GM19397 (cell line): ENCODE measurements at regions not wholly inside any gene's neighbourhood (a gene's known extent, or its start where the extent isn't known, plus 50 kb on each side); places are given as distances from the start of the nearest gene placed in this dataset.

Source experiments
- ATAC-seq: cut with Tn5 transposase; IDR thresholded peaks from one replicate; pipeline ENCODE4 v1.9.1; 2021; ENCODE audit warnings: mild to moderate bottlenecking, moderate library complexity; ENCODE audit not compliant: unreplicated experiment

- ATAC-seq = no peak
Observed at GRCh38 chr18:44518091-44518615, 162.5 kb upstream of the SETBP1 start.

- ATAC-seq = no peak
Observed at GRCh38 chr18:44518666-44519065, 162.0 kb upstream of the SETBP1 start.

GRCh38 chr18:44520981-44521667, 159.6 kb upstream of the SETBP1 start:
- no peak for ATAC-seq

- ATAC-seq = no peak
Observed at GRCh38 chr18:44521668-44522022, 159.0 kb upstream of the SETBP1 start.

- no peak for ATAC-seq
Observed at GRCh38 chr18:44526705-44527415, 153.8 kb upstream of the SETBP1 start.

- no peak for ATAC-seq
Observed at GRCh38 chr18:44533071-44533470, 147.6 kb upstream of the SETBP1 start.

- ATAC-seq = no peak
Observed at GRCh38 chr18:44536046-44536445, 144.6 kb upstream of the SETBP1 start.

GRCh38 chr18:44536619-44537018, 144.1 kb upstream of the SETBP1 start:
- no peak for ATAC-seq

GRCh38 chr18:44537526-44537925, 143.2 kb upstream of the SETBP1 start:
- ATAC-seq = no peak

- no peak for ATAC-seq
Observed at GRCh38 chr18:44539926-44540325, 140.8 kb upstream of the SETBP1 start.

- ATAC-seq = no peak
Observed at GRCh38 chr18:44541159-44541558, 139.5 kb upstream of the SETBP1 start.

- ATAC-seq = no peak
Observed at GRCh38 chr18:44541781-44542180, 138.9 kb upstream of the SETBP1 start.

- no peak for ATAC-seq
Observed at GRCh38 chr18:44543387-44543786, 137.3 kb upstream of the SETBP1 start.

- no peak for ATAC-seq
Observed at GRCh38 chr18:44545359-44545985, 135.2 kb upstream of the SETBP1 start.

GRCh38 chr18:44546954-44547353, 133.7 kb upstream of the SETBP1 start:
- ATAC-seq = no peak

GRCh38 chr18:44548291-44549221, 132.1 kb upstream of the SETBP1 start:
- no peak for ATAC-seq

- ATAC-seq = no peak
Observed at GRCh38 chr18:44552706-44553105, 128.0 kb upstream of the SETBP1 start.

GRCh38 chr18:44556296-44556695, 124.4 kb upstream of the SETBP1 start:
- ATAC-seq = no peak

GRCh38 chr18:44557616-44558151, 123.0 kb upstream of the SETBP1 start:
- ATAC-seq = no peak

- ATAC-seq = no peak
Observed at GRCh38 chr18:44558767-44559166, 121.9 kb upstream of the SETBP1 start.

GRCh38 chr18:44562986-44563385, 117.7 kb upstream of the SETBP1 start:
- no peak for ATAC-seq
